ENCODE measurements at regions not wholly inside any gene's neighbourhood (a gene's known extent, or its start where the extent isn't known, plus 50 kb on each side); places are given as distances from the start of the nearest gene placed in this dataset.

GRCh38 chr7:42596737-42597136, 315.1 kb downstream of the C7orf25 start:
- no peaks in the 10 kb centered on the region for H3K36me3 ChIP-seq (ENCODE audit: control insufficient read depth, insufficient read depth, low read length)
- TF ChIP-seq CTCF (IDR thresholded peaks at IDR 0.05; ENCODE audit: insufficient read depth, low read length, poor library complexity, severe bottlenecking), result no peak

GRCh38 chr7:42593860-42594259, 318.0 kb downstream of the C7orf25 start:
- DNase-seq (ENCODE audit: extremely low read depth, insufficient read length), result no peak
- H3K4me3 ChIP-seq (replicated peaks; ENCODE audit: low read depth, low read length), result no peak overlapping the region
- TF ChIP-seq CTCF (IDR thresholded peaks at IDR 0.05; ENCODE audit: insufficient read depth, low read length, poor library complexity, severe bottlenecking), result no peak
- H3K27me3 ChIP-seq (replicated peaks; ENCODE audit: control insufficient read depth, insufficient read depth, low read length), result no peaks in the 10 kb centered on the region
- H3K36me3 ChIP-seq (ENCODE audit: control insufficient read depth, insufficient read depth, low read length), result no peaks in the 10 kb centered on the region

More at GRCh38 chr7:42596737-42597136, 315.1 kb downstream of the C7orf25 start:
- no peak overlapping the region for H3K4me3 ChIP-seq (replicated peaks; ENCODE audit: low read depth, low read length)
- no peaks in the 10 kb centered on the region for H3K27me3 ChIP-seq (replicated peaks; ENCODE audit: control insufficient read depth, insufficient read depth, low read length)
- DNase-seq (ENCODE audit: extremely low read depth, insufficient read length), result no peak

GRCh38 chr7:42590771-42591310, 321.0 kb downstream of the C7orf25 start:
- no peak for TF ChIP-seq CTCF (IDR thresholded peaks at IDR 0.05; ENCODE audit: insufficient read depth, low read length, poor library complexity, severe bottlenecking)
- Histone ChIP-seq H3K4me3 (replicated peaks; ENCODE audit: low read depth, low read length) (no peak overlapping the region), H3K27me3 (replicated peaks; ENCODE audit: control insufficient read depth, insufficient read depth, low read length) (no peaks in the 10 kb centered on the region), H3K36me3 (ENCODE audit: control insufficient read depth, insufficient read depth, low read length) (no peaks in the 10 kb centered on the region)
- DNase-seq (ENCODE audit: extremely low read depth, insufficient read length), result no peak

GRCh38 chr7:42588876-42589275, 323.0 kb downstream of the C7orf25 start:
- DNase-seq (ENCODE audit: extremely low read depth, insufficient read length), result no peak
- Histone ChIP-seq H3K27me3 (replicated peaks; ENCODE audit: control insufficient read depth, insufficient read depth, low read length) (no peaks in the 10 kb centered on the region), H3K36me3 (ENCODE audit: control insufficient read depth, insufficient read depth, low read length) (no peaks in the 10 kb centered on the region), H3K4me3 (replicated peaks; ENCODE audit: low read depth, low read length) (no peak overlapping the region)
- no peak for TF ChIP-seq CTCF (IDR thresholded peaks at IDR 0.05; ENCODE audit: insufficient read depth, low read length, poor library complexity, severe bottlenecking)

GRCh38 chr7:42587806-42588205, 324.1 kb downstream of the C7orf25 start:
- Histone ChIP-seq H3K27me3 (replicated peaks; ENCODE audit: control insufficient read depth, insufficient read depth, low read length) (no peaks in the 10 kb centered on the region), H3K4me3 (replicated peaks; ENCODE audit: low read depth, low read length) (no peak overlapping the region), H3K36me3 (ENCODE audit: control insufficient read depth, insufficient read depth, low read length) (no peaks in the 10 kb centered on the region)
- no peak for DNase-seq (ENCODE audit: extremely low read depth, insufficient read length)
- TF ChIP-seq CTCF (IDR thresholded peaks at IDR 0.05; ENCODE audit: insufficient read depth, low read length, poor library complexity, severe bottlenecking), result no peak

GRCh38 chr7:42580061-42580460, 331.8 kb downstream of the C7orf25 start:
- Histone ChIP-seq H3K36me3 (ENCODE audit: control insufficient read depth, insufficient read depth, low read length) (no peaks in the 10 kb centered on the region), H3K4me3 (replicated peaks; ENCODE audit: low read depth, low read length) (no peak overlapping the region), H3K27me3 (replicated peaks; ENCODE audit: control insufficient read depth, insufficient read depth, low read length) (no peaks in the 10 kb centered on the region)
- TF ChIP-seq CTCF (IDR thresholded peaks at IDR 0.05; ENCODE audit: insufficient read depth, low read length, poor library complexity, severe bottlenecking), result no peak
- DNase-seq (ENCODE audit: extremely low read depth, insufficient read length), result no peak
